ENCODE measurements at regions not wholly inside any gene's neighbourhood (a gene's known extent, or its start where the extent isn't known, plus 50 kb on each side); places are given as distances from the start of the nearest gene placed in this dataset.

DNA sequence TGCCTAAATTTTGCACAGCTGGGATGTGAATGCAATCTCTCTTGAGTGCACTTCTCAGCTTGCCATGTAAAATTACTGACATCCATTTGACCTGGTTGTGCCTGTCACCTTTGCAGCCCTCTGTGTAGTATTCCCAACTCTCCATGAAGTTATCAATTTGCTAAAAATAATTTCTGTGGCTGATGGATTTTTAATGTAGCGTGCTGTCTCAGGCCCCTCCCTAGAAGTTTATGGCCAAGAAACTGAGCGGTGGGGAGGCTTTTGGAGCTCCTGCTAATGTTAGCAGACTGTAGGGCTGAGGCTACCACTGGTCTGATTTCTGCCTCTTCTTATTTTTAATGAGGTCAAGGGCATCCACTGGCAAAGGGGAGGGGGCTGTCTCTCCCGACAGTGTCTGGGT, 577.0 kb upstream of the DPP6 start:
- Histone ChIP-seq H3K36me3 (ENCODE audit: insufficient read depth, low read length) (no peaks in the 10 kb centered on the region), H3K4me2 (ENCODE audit: low read length) (no peak overlapping the region), H2AFZ (ENCODE audit: low read length) (no peak overlapping the region), H3K27ac (ENCODE audit: low read depth, low read length, poor library complexity, severe bottlenecking) (no peak overlapping the region), H3K4me1 (ENCODE audit: insufficient read depth, low read length, poor library complexity, severe bottlenecking) (no peaks in the 10 kb centered on the region), H3K9me3 (ENCODE audit: low read length) (no peaks in the 10 kb centered on the region), H3K9me2 (ENCODE audit: insufficient read depth, low read length) (no peaks in the 10 kb centered on the region), H3K4me3 (ENCODE audit: low read depth, low read length, poor library complexity, severe bottlenecking) (no peak overlapping the region), H3K79me2 (ENCODE audit: insufficient read depth, low read depth, low read length) (no peaks in the 10 kb centered on the region), H4K20me1 (ENCODE audit: insufficient read depth, low read length) (no peaks in the 10 kb centered on the region)
- CTCF ChIA-PET (ENCODE audit: unreplicated experiment) = no interaction called here
- intact Hi-C loops (cut with micrococcal nuclease; ENCODE audit: unreplicated experiment) = no loop called here
- POLR2A ChIA-PET = interaction anchor here (0.8 to 1.4 kb wide), 2 partner anchors 9 to 422 kb away, joined by 3 read pairs; no protein-coding TSS in a partner anchor
- BruUV-seq (replicated peaks) = no TSS peak
- no peak for DNase-seq (ENCODE audit: low spot score)
- TF ChIP-seq EZH2phosphoT487 (IDR thresholded peaks at IDR 0.05; ENCODE audit: borderline replicate concordance, low read depth, low read length) = no peak
- TF ChIP-seq, protein P1, sequence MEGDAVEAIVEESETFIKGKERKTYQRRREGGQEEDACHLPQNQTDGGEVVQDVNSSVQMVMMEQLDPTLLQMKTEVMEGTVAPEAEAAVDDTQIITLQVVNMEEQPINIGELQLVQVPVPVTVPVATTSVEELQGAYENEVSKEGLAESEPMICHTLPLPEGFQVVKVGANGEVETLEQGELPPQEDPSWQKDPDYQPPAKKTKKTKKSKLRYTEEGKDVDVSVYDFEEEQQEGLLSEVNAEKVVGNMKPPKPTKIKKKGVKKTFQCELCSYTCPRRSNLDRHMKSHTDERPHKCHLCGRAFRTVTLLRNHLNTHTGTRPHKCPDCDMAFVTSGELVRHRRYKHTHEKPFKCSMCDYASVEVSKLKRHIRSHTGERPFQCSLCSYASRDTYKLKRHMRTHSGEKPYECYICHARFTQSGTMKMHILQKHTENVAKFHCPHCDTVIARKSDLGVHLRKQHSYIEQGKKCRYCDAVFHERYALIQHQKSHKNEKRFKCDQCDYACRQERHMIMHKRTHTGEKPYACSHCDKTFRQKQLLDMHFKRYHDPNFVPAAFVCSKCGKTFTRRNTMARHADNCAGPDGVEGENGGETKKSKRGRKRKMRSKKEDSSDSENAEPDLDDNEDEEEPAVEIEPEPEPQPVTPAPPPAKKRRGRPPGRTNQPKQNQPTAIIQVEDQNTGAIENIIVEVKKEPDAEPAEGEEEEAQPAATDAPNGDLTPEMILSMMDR (conservative IDR thresholded peaks at IDR 0.05; ENCODE audit: low read length) = no peak

DNA sequence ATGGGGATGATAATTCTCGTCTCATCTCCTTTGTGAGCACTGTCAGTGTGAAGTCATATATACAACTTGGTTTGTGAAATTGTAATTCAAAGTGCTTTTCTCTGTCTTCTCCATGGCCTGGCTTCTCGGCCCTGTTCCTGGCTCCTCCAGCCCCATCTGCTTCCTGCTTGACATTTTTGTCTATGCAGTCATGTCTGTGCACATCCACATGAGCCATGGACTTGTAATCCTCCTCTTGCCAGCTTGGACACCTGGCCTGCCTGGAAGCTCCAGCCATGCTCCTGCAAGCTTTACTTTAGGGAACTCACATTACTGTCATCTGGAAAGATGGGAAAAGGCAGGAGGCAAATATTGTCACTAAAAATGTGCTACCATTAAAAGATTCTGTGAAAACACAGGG, 576.0 kb upstream of the DPP6 start:
- intact Hi-C loops (cut with micrococcal nuclease; ENCODE audit: unreplicated experiment) = no loop called here
- DNase-seq (ENCODE audit: low spot score) = no peak
- H3K4me3 ChIP-seq (ENCODE audit: low read depth, low read length, poor library complexity, severe bottlenecking) = no peak overlapping the region
- H3K9me3 ChIP-seq (ENCODE audit: low read length) = no peaks in the 10 kb centered on the region
- BruUV-seq (replicated peaks) = no TSS peak
- CTCF ChIA-PET (ENCODE audit: unreplicated experiment) = no interaction called here
- H2AFZ ChIP-seq (ENCODE audit: low read length) = no peak overlapping the region
- H3K27ac ChIP-seq (ENCODE audit: low read depth, low read length, poor library complexity, severe bottlenecking) = no peak overlapping the region
- H3K79me2 ChIP-seq (ENCODE audit: insufficient read depth, low read depth, low read length) = no peaks in the 10 kb centered on the region
- no peaks in the 10 kb centered on the region for H3K9me2 ChIP-seq (ENCODE audit: insufficient read depth, low read length)
- no peaks in the 10 kb centered on the region for H3K36me3 ChIP-seq (ENCODE audit: insufficient read depth, low read length)
- H3K4me2 ChIP-seq (ENCODE audit: low read length) = no peak overlapping the region
- POLR2A ChIA-PET = interaction anchor here (1.4 kb wide), 1 partner anchor 10 kb away, joined by 3 read pairs; no protein-coding TSS in a partner anchor
- no peaks in the 10 kb centered on the region for H4K20me1 ChIP-seq (ENCODE audit: insufficient read depth, low read length)
- TF ChIP-seq EZH2phosphoT487 (IDR thresholded peaks at IDR 0.05; ENCODE audit: borderline replicate concordance, low read depth, low read length) = no peak
- TF ChIP-seq, protein P1 (conservative IDR thresholded peaks at IDR 0.05; ENCODE audit: low read length) = no peak
- no peaks in the 10 kb centered on the region for H3K4me1 ChIP-seq (ENCODE audit: insufficient read depth, low read length, poor library complexity, severe bottlenecking)

DNA sequence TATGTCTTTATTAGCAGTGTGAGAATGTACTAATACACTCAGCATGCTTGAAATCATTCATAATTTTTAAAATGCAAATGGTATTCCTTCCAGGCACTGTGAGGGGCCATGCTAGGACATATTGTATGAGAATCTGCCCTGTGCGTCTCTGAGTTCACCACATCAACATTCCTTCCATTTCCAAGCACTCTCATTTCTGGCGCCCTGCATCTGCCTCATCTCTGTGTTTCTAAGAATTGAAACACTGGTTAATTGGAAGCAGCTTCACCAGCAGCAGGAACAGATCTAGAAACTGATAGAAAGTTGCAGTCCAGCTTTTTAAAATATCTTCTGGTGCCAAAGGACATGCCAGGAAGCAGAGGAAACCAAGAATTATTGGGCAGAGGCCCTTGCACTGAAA, 555.9 kb upstream of the DPP6 start:
- intact Hi-C loops (cut with micrococcal nuclease; ENCODE audit: unreplicated experiment) = no loop called here
- no peak for DNase-seq (ENCODE audit: low spot score)
- no peaks in the 10 kb centered on the region for H3K9me3 ChIP-seq (ENCODE audit: low read length)
- H4K20me1 ChIP-seq (ENCODE audit: insufficient read depth, low read length) = no peaks in the 10 kb centered on the region
- H3K79me2 ChIP-seq (ENCODE audit: insufficient read depth, low read depth, low read length) = no peaks in the 10 kb centered on the region
- H3K4me3 ChIP-seq (ENCODE audit: low read depth, low read length, poor library complexity, severe bottlenecking) = no peak overlapping the region
- H3K36me3 ChIP-seq (ENCODE audit: insufficient read depth, low read length) = no peaks in the 10 kb centered on the region
- no peak overlapping the region for H3K27ac ChIP-seq (ENCODE audit: low read depth, low read length, poor library complexity, severe bottlenecking)
- no peak overlapping the region for H3K4me2 ChIP-seq (ENCODE audit: low read length)
- POLR2A ChIA-PET = no interaction called here
- CTCF ChIA-PET (ENCODE audit: unreplicated experiment) = no interaction called here
- H3K9me2 ChIP-seq (ENCODE audit: insufficient read depth, low read length) = no peaks in the 10 kb centered on the region
- H3K4me1 ChIP-seq (ENCODE audit: insufficient read depth, low read length, poor library complexity, severe bottlenecking) = no peaks in the 10 kb centered on the region
- TF ChIP-seq, protein P1 (conservative IDR thresholded peaks at IDR 0.05; ENCODE audit: low read length) = no peak
- no peak for TF ChIP-seq EZH2phosphoT487 (IDR thresholded peaks at IDR 0.05; ENCODE audit: borderline replicate concordance, low read depth, low read length)
- H2AFZ ChIP-seq (ENCODE audit: low read length) = no peak overlapping the region
- no TSS peak for BruUV-seq (replicated peaks)
